GM23338 (cell line): ENCODE measurements at regions not wholly inside any gene's neighbourhood (a gene's known extent, or its start where the extent isn't known, plus 50 kb on each side); places are given as distances from the start of the nearest gene placed in this dataset.

Experiments used
- ATAC-seq: fragments of 200-7000 bp; cut with Tn5 transposase; 3 replicates; pipeline ENCODE4 v1.9.1; 2020
- DNase-seq: peaks from one replicate; pipeline ENCODE4 v3.0.0-alpha.2; 2015; ENCODE audit warnings: low spot score
- H2AFZ ChIP-seq: fragments of 200-600 bp; sonication (generic); 2 replicates; pipeline ENCODE4 v1.8.0; 2016; ENCODE audit warnings: antibody characterized with exemption, mild to moderate bottlenecking, moderate library complexity
- H3F3A ChIP-seq: fragments of 200-600 bp; sonication (generic); replicated peaks from 2 replicates; pipeline ENCODE4 v1.8.0; 2017; ENCODE audit warnings: antibody characterized with exemption, mixed run types, low read depth
- H3K27ac ChIP-seq: fragments of 200-600 bp; sonication (generic); 2 replicates; pipeline ENCODE4 v1.6.1; 2016; ENCODE audit warnings: low read depth
- H3K27me3 ChIP-seq: fragments of 200-600 bp; sonication (generic); 2 replicates; pipeline ENCODE4 v1.8.0; 2016; ENCODE audit warnings: mild to moderate bottlenecking, mixed run types, moderate library complexity; ENCODE audit not compliant: insufficient read depth
- H3K36me3 ChIP-seq: fragments of 200-600 bp; sonication (generic); 2 replicates; pipeline ENCODE4 v1.8.0; 2016; ENCODE audit warnings: mild to moderate bottlenecking; ENCODE audit not compliant: insufficient read depth
- H3K4me1 ChIP-seq: fragments of 200-600 bp; sonication (generic); 2 replicates; pipeline ENCODE4 v1.8.0; 2016; ENCODE audit warnings: mild to moderate bottlenecking, moderate library complexity; ENCODE audit not compliant: insufficient read depth
- H3K4me2 ChIP-seq: fragments of 200-600 bp; sonication (generic); 2 replicates; pipeline ENCODE4 v1.7.1; 2017; ENCODE audit warnings: mixed run types
- H3K4me3 ChIP-seq: fragments of 200-600 bp; sonication (generic); 2 replicates; pipeline ENCODE4 v1.6.1; 2016; ENCODE audit warnings: mixed run types
- H3K79me2 ChIP-seq: fragments of 200-600 bp; sonication (generic); replicated peaks from 2 replicates; pipeline ENCODE4 v1.8.0; 2017; ENCODE audit warnings: mild to moderate bottlenecking; ENCODE audit not compliant: insufficient read depth
- H3K9me2 ChIP-seq: fragments of 200-600 bp; sonication (generic); 2 replicates; pipeline ENCODE4 v1.8.0; 2017; ENCODE audit not compliant: insufficient read depth
- H4K20me1 ChIP-seq: fragments of 200-600 bp; sonication (generic); replicated peaks from 2 replicates; pipeline ENCODE4 v1.8.0; 2017; ENCODE audit warnings: mild to moderate bottlenecking; ENCODE audit not compliant: insufficient read depth
- H3K27ac Mint-ChIP-seq: 2 replicates; pipeline ENCODE4 v1.8.0; 2020; ENCODE audit warnings: inconsistent platforms, mild to moderate bottlenecking, moderate library complexity, mixed read lengths
- H3K27me3 Mint-ChIP-seq: 3 replicates; pipeline ENCODE4 v1.8.0; 2022; ENCODE audit warnings: low read depth, mild to moderate bottlenecking, moderate library complexity, mixed read lengths, inconsistent platforms; ENCODE audit not compliant: insufficient read depth, poor library complexity
- H3K36me3 Mint-ChIP-seq: 3 replicates; pipeline ENCODE4 v1.8.0; 2021; ENCODE audit warnings: low read depth, mild to moderate bottlenecking, inconsistent platforms, moderate library complexity, mixed read lengths
- H3K4me1 Mint-ChIP-seq: 3 replicates; pipeline ENCODE4 v1.8.0; 2020; ENCODE audit warnings: mild to moderate bottlenecking, inconsistent platforms, mixed read lengths
- H3K4me3 Mint-ChIP-seq: 3 replicates; pipeline ENCODE4 v1.8.0; 2021; ENCODE audit warnings: moderate library complexity, mild to moderate bottlenecking, inconsistent platforms, mixed read lengths
- H3K9me3 Mint-ChIP-seq: 3 replicates; pipeline ENCODE4 v1.8.0; 2020; ENCODE audit warnings: moderate library complexity, mild to moderate bottlenecking, inconsistent platforms, mixed read lengths
- CREB1 ChIP-seq: fragments of 250-450 bp; sonication (Bioruptor Pico); IDR thresholded peaks from 2 replicates; pipeline ENCODE4 v1.5.0; 2020; ENCODE audit warnings: low read depth, mild to moderate bottlenecking, moderate library complexity
- NANOG ChIP-seq: IDR thresholded peaks from 2 replicates; pipeline ENCODE4 v1.6.1; 2016; ENCODE audit warnings: antibody characterized with exemption, borderline replicate concordance
- POLR2AphosphoS5 ChIP-seq: IDR thresholded peaks from 2 replicates; pipeline ENCODE4 v1.6.1; 2016; ENCODE audit warnings: antibody characterized with exemption, low read depth
- STAT1 ChIP-seq: IDR thresholded peaks from one replicate; pipeline ENCODE4 v1.6.1; 2016; ENCODE audit warnings: antibody characterized with exemption; ENCODE audit not compliant: unreplicated experiment
- ZNF114 ChIP-seq: fragments of 250-450 bp; sonication (Bioruptor Pico); IDR thresholded peaks from 2 replicates; pipeline ENCODE4 v1.5.0; 2020; ENCODE audit warnings: mild to moderate bottlenecking, moderate library complexity
- ZNF331 ChIP-seq: fragments of 250-450 bp; sonication (Bioruptor Pico); IDR thresholded peaks from 2 replicates; pipeline ENCODE4 v1.5.0; 2020; ENCODE audit warnings: low read depth, mild to moderate bottlenecking, moderate library complexity
- TF ChIP-seq, protein P1 (sequence below), 2 experiments: fragments of 200-600 bp in 1 of 2; sonication (generic) in 1 of 2; conservative IDR thresholded peaks; 2 replicates each; pipeline versions ENCODE4 v1.5.1 to v1.6.1; 2016 to 2017; ENCODE audit warnings: antibody characterized with exemption in 2 of 2, low read depth in 2 of 2, mild to moderate bottlenecking in 2 of 2, moderate library complexity in 1 of 2
- TF ChIP-seq, protein P2 (sequence below): fragments of 250-450 bp; sonication (Bioruptor Pico); IDR thresholded peaks from 2 replicates; pipeline ENCODE4 v1.5.0; 2020; ENCODE audit warnings: mild to moderate bottlenecking, moderate library complexity
- TF ChIP-seq, protein P3 (sequence below): IDR thresholded peaks from one replicate; pipeline ENCODE4 v1.6.1; 2018; ENCODE audit warnings: antibody characterized with exemption; ENCODE audit not compliant: unreplicated experiment
- TF ChIP-seq, protein P4 (sequence below): IDR thresholded peaks from 2 replicates; pipeline ENCODE4 v1.6.1; 2016; ENCODE audit warnings: antibody characterized with exemption

DNA sequence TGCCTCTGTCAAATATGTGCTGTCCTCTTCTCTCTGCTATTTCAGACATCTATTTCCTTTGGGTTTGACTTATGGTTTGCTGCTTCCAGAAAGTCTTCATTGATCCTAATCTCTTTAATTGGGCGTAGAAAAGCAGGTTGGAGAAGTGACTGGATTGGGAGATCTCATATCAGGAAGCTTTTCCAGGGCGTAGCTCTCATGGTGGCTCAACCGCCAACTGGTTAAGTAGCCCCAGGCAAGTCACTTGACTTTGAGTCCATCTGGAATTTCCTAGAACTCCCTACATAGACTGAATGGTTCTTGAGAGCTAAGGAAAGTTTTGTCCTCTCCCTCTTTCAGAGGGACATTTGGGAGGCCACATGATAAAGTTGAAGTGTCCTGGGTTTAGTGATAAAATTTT, 192.3 kb upstream of the GLRA1 start (continued):
- TF ChIP-seq NANOG (no peak), CREB1 (CRISPR knock-in tag) (no peak), STAT1 (no peak)
- TF ChIP-seq, protein P1, sequence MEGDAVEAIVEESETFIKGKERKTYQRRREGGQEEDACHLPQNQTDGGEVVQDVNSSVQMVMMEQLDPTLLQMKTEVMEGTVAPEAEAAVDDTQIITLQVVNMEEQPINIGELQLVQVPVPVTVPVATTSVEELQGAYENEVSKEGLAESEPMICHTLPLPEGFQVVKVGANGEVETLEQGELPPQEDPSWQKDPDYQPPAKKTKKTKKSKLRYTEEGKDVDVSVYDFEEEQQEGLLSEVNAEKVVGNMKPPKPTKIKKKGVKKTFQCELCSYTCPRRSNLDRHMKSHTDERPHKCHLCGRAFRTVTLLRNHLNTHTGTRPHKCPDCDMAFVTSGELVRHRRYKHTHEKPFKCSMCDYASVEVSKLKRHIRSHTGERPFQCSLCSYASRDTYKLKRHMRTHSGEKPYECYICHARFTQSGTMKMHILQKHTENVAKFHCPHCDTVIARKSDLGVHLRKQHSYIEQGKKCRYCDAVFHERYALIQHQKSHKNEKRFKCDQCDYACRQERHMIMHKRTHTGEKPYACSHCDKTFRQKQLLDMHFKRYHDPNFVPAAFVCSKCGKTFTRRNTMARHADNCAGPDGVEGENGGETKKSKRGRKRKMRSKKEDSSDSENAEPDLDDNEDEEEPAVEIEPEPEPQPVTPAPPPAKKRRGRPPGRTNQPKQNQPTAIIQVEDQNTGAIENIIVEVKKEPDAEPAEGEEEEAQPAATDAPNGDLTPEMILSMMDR (conservative IDR thresholded peaks at IDR 0.05; ENCODE audit: low read depth in 2 of 2), result no peak

DNA sequence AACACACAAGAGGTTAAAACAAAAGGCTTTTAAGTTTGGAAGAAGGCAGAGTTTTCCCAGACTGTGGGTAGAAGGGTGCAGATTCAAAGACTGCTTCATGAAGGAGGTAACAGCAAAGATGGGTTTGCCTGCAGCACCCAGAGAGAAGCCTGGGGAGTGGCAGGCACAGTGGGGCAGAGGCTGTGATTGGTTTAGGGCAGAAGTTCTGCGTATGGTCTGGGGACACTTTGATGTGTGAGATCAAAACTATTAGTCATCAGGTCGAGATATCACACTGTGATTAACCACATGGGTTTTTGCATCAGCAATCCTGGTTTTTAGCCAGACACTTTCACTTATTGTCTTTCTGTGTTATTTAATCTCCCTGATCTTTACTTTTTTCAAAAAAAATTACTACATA, 188.8 kb upstream of the GLRA1 start:
- ATAC-seq (no peak), DNase-seq (no peak)
- no peaks in the 10 kb centered on the region for H3K4me1 Mint-ChIP-seq
- Histone ChIP-seq H3K4me1 (no peaks in the 10 kb centered on the region), H3K27me3 (no peaks in the 10 kb centered on the region), H3K9me2 (peaks cover 8% of the 10 kb centered on the region; the same call in 1 of the 2 replicates), H3K4me2 (no peak overlapping the region), H3K79me2 (no peaks in the 10 kb centered on the region), H3K27ac (no peak overlapping the region), H4K20me1 (no peaks in the 10 kb centered on the region), H2AFZ (no peak overlapping the region), H3F3A (no peaks in the 10 kb centered on the region), H3K36me3 (no peaks in the 10 kb centered on the region), H3K4me3 (no peak overlapping the region)
- H3K4me3 Mint-ChIP-seq, result no peak overlapping the region
- no peaks in the 10 kb centered on the region for H3K36me3 Mint-ChIP-seq
- H3K27ac Mint-ChIP-seq, result no peak overlapping the region
- H3K27me3 Mint-ChIP-seq, result peaks cover 3% of the 10 kb centered on the region
- no peaks in the 10 kb centered on the region for H3K9me3 Mint-ChIP-seq
- TF ChIP-seq, protein P2, sequence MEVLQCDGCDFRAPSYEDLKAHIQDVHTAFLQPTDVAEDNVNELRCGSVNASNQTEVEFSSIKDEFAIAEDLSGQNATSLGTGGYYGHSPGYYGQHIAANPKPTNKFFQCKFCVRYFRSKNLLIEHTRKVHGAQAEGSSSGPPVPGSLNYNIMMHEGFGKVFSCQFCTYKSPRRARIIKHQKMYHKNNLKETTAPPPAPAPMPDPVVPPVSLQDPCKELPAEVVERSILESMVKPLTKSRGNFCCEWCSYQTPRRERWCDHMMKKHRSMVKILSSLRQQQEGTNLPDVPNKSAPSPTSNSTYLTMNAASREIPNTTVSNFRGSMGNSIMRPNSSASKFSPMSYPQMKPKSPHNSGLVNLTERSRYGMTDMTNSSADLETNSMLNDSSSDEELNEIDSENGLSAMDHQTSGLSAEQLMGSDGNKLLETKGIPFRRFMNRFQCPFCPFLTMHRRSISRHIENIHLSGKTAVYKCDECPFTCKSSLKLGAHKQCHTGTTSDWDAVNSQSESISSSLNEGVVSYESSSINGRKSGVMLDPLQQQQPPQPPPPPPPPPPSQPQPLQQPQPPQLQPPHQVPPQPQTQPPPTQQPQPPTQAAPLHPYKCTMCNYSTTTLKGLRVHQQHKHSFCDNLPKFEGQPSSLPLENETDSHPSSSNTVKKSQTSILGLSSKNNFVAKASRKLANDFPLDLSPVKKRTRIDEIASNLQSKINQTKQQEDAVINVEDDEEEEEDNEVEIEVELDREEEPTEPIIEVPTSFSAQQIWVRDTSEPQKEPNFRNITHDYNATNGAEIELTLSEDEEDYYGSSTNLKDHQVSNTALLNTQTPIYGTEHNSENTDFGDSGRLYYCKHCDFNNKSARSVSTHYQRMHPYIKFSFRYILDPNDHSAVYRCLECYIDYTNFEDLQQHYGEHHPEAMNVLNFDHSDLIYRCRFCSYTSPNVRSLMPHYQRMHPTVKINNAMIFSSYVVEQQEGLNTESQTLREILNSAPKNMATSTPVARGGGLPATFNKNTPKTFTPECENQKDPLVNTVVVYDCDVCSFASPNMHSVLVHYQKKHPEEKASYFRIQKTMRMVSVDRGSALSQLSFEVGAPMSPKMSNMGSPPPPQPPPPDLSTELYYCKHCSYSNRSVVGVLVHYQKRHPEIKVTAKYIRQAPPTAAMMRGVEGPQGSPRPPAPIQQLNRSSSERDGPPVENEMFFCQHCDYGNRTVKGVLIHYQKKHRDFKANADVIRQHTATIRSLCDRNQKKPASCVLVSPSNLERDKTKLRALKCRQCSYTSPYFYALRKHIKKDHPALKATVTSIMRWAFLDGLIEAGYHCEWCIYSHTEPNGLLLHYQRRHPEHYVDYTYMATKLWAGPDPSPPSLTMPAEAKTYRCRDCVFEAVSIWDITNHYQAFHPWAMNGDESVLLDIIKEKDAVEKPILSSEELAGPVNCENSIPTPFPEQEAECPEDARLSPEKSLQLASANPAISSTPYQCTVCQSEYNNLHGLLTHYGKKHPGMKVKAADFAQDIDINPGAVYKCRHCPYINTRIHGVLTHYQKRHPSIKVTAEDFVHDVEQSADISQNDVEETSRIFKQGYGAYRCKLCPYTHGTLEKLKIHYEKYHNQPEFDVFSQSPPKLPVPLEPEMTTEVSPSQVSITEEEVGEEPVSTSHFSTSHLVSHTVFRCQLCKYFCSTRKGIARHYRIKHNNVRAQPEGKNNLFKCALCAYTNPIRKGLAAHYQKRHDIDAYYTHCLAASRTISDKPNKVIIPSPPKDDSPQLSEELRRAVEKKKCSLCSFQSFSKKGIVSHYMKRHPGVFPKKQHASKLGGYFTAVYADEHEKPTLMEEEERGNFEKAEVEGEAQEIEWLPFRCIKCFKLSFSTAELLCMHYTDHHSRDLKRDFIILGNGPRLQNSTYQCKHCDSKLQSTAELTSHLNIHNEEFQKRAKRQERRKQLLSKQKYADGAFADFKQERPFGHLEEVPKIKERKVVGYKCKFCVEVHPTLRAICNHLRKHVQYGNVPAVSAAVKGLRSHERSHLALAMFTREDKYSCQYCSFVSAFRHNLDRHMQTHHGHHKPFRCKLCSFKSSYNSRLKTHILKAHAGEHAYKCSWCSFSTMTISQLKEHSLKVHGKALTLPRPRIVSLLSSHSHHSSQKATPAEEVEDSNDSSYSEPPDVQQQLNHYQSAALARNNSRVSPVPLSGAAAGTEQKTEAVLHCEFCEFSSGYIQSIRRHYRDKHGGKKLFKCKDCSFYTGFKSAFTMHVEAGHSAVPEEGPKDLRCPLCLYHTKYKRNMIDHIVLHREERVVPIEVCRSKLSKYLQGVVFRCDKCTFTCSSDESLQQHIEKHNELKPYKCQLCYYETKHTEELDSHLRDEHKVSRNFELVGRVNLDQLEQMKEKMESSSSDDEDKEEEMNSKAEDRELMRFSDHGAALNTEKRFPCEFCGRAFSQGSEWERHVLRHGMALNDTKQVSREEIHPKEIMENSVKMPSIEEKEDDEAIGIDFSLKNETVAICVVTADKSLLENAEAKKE (CRISPR knock-in tag), result no peak
- TF ChIP-seq POLR2AphosphoS5 (no peak), CREB1 (CRISPR knock-in tag) (no peak), NANOG (no peak), ZNF331 (CRISPR knock-in tag) (no peak), ZNF114 (no peak)
- TF ChIP-seq, protein P3, sequence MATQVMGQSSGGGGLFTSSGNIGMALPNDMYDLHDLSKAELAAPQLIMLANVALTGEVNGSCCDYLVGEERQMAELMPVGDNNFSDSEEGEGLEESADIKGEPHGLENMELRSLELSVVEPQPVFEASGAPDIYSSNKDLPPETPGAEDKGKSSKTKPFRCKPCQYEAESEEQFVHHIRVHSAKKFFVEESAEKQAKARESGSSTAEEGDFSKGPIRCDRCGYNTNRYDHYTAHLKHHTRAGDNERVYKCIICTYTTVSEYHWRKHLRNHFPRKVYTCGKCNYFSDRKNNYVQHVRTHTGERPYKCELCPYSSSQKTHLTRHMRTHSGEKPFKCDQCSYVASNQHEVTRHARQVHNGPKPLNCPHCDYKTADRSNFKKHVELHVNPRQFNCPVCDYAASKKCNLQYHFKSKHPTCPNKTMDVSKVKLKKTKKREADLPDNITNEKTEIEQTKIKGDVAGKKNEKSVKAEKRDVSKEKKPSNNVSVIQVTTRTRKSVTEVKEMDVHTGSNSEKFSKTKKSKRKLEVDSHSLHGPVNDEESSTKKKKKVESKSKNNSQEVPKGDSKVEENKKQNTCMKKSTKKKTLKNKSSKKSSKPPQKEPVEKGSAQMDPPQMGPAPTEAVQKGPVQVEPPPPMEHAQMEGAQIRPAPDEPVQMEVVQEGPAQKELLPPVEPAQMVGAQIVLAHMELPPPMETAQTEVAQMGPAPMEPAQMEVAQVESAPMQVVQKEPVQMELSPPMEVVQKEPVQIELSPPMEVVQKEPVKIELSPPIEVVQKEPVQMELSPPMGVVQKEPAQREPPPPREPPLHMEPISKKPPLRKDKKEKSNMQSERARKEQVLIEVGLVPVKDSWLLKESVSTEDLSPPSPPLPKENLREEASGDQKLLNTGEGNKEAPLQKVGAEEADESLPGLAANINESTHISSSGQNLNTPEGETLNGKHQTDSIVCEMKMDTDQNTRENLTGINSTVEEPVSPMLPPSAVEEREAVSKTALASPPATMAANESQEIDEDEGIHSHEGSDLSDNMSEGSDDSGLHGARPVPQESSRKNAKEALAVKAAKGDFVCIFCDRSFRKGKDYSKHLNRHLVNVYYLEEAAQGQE, result no peak
- TF ChIP-seq, protein P4, sequence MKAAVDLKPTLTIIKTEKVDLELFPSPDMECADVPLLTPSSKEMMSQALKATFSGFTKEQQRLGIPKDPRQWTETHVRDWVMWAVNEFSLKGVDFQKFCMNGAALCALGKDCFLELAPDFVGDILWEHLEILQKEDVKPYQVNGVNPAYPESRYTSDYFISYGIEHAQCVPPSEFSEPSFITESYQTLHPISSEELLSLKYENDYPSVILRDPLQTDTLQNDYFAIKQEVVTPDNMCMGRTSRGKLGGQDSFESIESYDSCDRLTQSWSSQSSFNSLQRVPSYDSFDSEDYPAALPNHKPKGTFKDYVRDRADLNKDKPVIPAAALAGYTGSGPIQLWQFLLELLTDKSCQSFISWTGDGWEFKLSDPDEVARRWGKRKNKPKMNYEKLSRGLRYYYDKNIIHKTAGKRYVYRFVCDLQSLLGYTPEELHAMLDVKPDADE, result no peak
- TF ChIP-seq, protein P1 (conservative IDR thresholded peaks at IDR 0.05; ENCODE audit: low read depth in 2 of 2), result no peak
